ENCODE measurements at regions not wholly inside any gene's neighbourhood (a gene's known extent, or its start where the extent isn't known, plus 50 kb on each side); places are given as distances from the start of the nearest gene placed in this dataset.

DNA sequence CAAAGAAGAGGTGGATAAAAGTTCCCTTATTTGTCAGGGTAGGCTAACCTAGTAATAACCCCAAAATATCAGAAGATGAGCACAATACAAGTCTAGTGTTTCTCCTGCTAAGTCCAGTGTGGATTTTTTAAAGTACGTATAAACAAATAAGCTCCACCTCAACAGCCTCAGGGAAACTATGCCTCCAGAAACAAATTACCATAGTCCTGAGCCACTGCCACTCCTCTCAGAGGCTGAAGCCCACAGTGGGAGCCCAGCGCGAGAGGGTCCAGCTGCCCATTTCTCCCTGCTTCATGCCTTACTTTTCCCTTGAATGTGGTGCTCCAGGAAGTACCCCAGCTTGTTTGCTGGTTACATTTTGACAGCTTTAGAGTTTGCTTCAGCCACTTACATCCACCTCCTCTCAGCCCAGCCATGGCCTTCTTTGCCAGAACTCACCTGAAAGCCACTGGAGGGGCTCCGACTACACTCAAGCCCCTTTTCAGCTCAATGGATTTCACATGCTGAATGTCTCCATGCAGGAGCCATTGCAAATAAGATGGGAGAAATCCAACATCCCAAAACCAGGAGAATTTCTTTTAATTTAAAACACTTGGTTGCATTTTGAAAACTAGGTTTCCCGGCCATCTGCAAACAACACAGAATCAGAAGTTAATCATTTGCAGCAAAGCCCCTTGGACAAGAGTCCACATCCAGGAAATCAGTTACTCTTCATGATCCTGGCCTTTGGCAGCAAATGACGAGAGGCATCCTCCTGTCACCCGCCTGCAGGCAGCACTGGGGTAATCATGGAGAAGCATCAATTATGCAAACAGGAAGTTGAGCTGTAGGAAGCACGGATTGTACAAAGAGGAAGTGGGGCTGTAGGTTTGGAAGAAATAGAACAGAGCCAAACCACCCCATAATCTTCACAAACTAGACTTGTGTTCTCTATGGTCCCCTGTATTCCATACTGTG is 138.1 kb downstream of the HERPUD2 start:
- H3K4me1 ChIP-seq (ENCODE audit: insufficient read depth, insufficient read length) = no peaks in the 10 kb centered on the region
- TF ChIP-seq YY1 (IDR thresholded peaks at IDR 0.05; ENCODE audit: insufficient read depth, insufficient read length) (no peak), SUZ12 (IDR thresholded peaks at IDR 0.05; ENCODE audit: extremely low read depth, insufficient read depth, insufficient read length) (no peak), ZNF274 (IDR thresholded peaks at IDR 0.05; ENCODE audit: low read depth, low read length) (no peak)
- no peak overlapping the region for H3K9ac ChIP-seq (ENCODE audit: insufficient read length, low read depth)
- H3K36me3 ChIP-seq (ENCODE audit: insufficient read depth, insufficient read length, low read length) = no peaks in the 10 kb centered on the region
- DNase-seq (ENCODE audit: low read depth, low spot score) = no peak
- H3K9me3 ChIP-seq (ENCODE audit: insufficient read depth, low read length) = no peaks in the 10 kb centered on the region
- H3K27me3 ChIP-seq (ENCODE audit: insufficient read depth, insufficient read length) = no peaks in the 10 kb centered on the region
- no peak overlapping the region for H3K4me3 ChIP-seq (ENCODE audit: insufficient read length, low read depth)

DNA sequence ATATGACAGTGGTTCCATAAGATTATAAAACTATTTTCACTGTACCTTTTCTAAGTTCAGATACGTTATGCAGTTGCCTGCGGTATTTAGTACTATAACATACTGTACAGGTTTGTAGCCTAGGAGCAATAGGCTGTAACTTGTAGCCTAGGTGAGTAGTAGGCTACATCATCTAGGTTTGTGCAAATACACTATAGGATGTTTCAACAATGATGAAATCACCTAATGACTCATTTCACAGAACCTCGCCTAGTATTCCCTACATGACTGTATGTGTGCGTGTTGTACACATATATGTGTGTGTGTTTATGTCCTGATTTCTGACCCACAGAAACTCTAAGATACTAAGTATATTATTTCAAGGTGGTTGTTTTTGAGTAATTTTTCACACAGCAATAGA is 139.0 kb downstream of the HERPUD2 start:
- DNase-seq (ENCODE audit: low read depth, low spot score) = no peak
- TF ChIP-seq ZNF274 (IDR thresholded peaks at IDR 0.05; ENCODE audit: low read depth, low read length) (no peak), SUZ12 (IDR thresholded peaks at IDR 0.05; ENCODE audit: extremely low read depth, insufficient read depth, insufficient read length) (no peak), YY1 (IDR thresholded peaks at IDR 0.05; ENCODE audit: insufficient read depth, insufficient read length) (no peak)

DNA sequence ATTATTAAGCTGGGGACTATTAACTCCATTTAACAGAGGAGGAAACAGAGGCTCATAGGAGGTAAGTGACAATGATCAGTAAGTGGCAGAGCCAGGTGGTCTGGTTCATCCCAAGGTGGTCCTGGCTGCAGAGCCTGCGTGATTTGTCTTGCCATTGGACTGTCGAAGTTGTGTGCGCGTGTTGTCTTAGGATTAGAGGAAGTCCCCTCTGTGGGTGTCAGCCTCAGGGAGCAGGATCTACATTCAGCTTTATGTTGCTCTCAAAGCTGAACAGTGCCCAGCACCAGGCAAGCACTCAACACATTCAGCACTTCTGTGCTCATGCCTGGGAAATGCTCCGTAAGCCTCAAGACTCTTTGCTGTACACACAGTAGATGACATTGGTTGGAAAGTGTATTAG is 139.5 kb downstream of the HERPUD2 start:
- TF ChIP-seq ZNF274 (IDR thresholded peaks at IDR 0.05; ENCODE audit: low read depth, low read length) (no peak), SUZ12 (IDR thresholded peaks at IDR 0.05; ENCODE audit: extremely low read depth, insufficient read depth, insufficient read length) (no peak), YY1 (IDR thresholded peaks at IDR 0.05; ENCODE audit: insufficient read depth, insufficient read length) (no peak)
- no peak overlapping the region for H3K4me3 ChIP-seq (ENCODE audit: insufficient read length, low read depth)
- no peaks in the 10 kb centered on the region for H3K27me3 ChIP-seq (ENCODE audit: insufficient read depth, insufficient read length)
- no peaks in the 10 kb centered on the region for H3K4me1 ChIP-seq (ENCODE audit: insufficient read depth, insufficient read length)
- DNase-seq (ENCODE audit: low read depth, low spot score) = no peak
- no peak overlapping the region for H3K9ac ChIP-seq (ENCODE audit: insufficient read length, low read depth)
- no peaks in the 10 kb centered on the region for H3K36me3 ChIP-seq (ENCODE audit: insufficient read depth, insufficient read length, low read length)
- no peaks in the 10 kb centered on the region for H3K9me3 ChIP-seq (ENCODE audit: insufficient read depth, low read length)

More for the DNA sequence above, 139.0 kb downstream of the HERPUD2 start:
- no peaks in the 10 kb centered on the region for H3K36me3 ChIP-seq (ENCODE audit: insufficient read depth, insufficient read length, low read length)
- H3K9me3 ChIP-seq (ENCODE audit: insufficient read depth, low read length) = no peaks in the 10 kb centered on the region
- H3K27me3 ChIP-seq (ENCODE audit: insufficient read depth, insufficient read length) = no peaks in the 10 kb centered on the region
- no peak overlapping the region for H3K9ac ChIP-seq (ENCODE audit: insufficient read length, low read depth)
- no peak overlapping the region for H3K4me3 ChIP-seq (ENCODE audit: insufficient read length, low read depth)
- H3K4me1 ChIP-seq (ENCODE audit: insufficient read depth, insufficient read length) = no peaks in the 10 kb centered on the region

DNA sequence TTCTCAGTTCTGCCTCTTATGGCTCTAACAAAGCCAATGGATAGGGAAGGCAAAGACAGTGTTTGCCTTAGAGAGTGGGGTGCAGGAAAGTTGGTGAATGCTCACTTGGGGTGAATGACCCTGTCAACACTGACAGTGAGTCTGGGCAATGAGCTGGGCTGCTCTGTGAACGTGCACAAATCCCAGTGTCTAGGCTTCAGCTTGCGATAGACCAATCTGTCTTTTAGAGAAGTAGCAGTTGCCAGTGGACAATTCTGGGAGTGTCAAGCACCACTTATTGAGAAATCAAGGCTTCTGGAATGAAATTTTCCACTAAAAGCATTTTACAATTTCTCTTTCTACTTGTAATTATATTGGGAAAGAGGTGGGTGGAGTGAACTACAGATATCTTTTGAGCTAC is 141.4 kb downstream of the HERPUD2 start:
- Histone ChIP-seq H3K36me3 (ENCODE audit: insufficient read depth, insufficient read length, low read length) (no peaks in the 10 kb centered on the region), H3K4me1 (ENCODE audit: insufficient read depth, insufficient read length) (no peaks in the 10 kb centered on the region), H3K9me3 (ENCODE audit: insufficient read depth, low read length) (no peaks in the 10 kb centered on the region), H3K9ac (ENCODE audit: insufficient read length, low read depth) (no peak overlapping the region), H3K4me3 (ENCODE audit: insufficient read length, low read depth) (no peak overlapping the region), H3K27me3 (ENCODE audit: insufficient read depth, insufficient read length) (no peaks in the 10 kb centered on the region)
- no peak for TF ChIP-seq ZNF274 (IDR thresholded peaks at IDR 0.05; ENCODE audit: low read depth, low read length)
- DNase-seq (ENCODE audit: low read depth, low spot score) = no peak

DNA sequence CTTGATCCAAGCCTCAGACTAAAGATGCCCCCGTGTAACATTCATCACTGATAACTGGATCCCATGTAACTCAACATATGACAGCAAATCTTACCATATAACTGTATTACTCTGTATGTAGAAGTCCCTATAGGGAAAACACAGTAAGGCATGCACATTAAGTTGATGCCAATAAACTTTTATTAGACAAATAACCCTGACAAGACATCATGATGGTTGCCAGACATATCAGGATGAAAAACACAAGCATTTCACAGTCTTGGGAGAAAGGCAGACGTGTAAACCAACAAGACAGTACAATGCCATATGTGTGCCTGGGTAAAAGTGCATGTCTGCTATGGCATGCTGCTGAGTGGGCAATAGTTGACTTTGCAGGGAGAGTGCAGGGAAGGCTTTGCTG is 142.2 kb downstream of the HERPUD2 start:
- H3K9me3 ChIP-seq (ENCODE audit: insufficient read depth, low read length) = no peaks in the 10 kb centered on the region
- no peak overlapping the region for H3K4me3 ChIP-seq (ENCODE audit: insufficient read length, low read depth)
- no peaks in the 10 kb centered on the region for H3K36me3 ChIP-seq (ENCODE audit: insufficient read depth, insufficient read length, low read length)
- H3K9ac ChIP-seq (ENCODE audit: insufficient read length, low read depth) = no peak overlapping the region
- no peak for TF ChIP-seq SUZ12 (IDR thresholded peaks at IDR 0.05; ENCODE audit: extremely low read depth, insufficient read depth, insufficient read length)
- no peak for TF ChIP-seq ZNF274 (IDR thresholded peaks at IDR 0.05; ENCODE audit: low read depth, low read length)
- TF ChIP-seq YY1 (IDR thresholded peaks at IDR 0.05; ENCODE audit: insufficient read depth, insufficient read length) = no peak
- no peak for DNase-seq (ENCODE audit: low read depth, low spot score)
- H3K27me3 ChIP-seq (ENCODE audit: insufficient read depth, insufficient read length) = no peaks in the 10 kb centered on the region
- no peaks in the 10 kb centered on the region for H3K4me1 ChIP-seq (ENCODE audit: insufficient read depth, insufficient read length)

DNA sequence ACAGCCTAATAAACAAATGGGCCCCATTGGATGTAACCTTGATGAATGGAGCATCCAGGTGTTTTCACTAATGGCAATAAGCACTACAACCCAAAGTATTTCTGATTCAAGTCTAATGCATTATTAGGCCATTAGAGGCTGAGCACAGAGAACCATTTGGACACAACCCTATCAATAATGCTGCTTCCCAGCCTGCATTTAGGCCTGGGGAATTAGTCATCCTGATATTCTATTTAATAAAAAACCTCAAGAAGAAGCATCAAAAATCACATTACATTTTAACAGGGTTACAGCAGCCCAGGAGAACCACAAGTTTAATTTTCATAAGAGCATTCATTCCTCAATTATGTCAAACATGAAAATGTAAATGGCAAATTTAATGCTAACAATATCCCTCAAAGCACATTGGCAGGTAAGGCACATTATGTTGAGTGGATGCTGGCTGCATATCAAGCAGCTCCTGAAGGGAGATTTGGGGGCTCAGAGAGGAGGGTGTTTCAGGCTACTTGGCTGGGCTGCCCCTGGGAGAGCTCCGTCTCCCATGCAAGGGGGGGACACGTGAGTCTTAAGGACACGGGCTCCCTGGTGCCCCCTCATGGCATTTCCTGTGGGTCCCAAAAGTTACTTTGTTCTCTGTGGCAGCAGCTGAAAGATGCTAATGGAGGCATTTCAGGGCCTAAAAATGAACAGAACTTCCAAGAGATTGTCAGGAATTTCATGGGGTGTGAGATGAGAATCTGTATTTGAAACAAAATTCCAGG is 143.4 kb downstream of the HERPUD2 start:
- no peak for DNase-seq (ENCODE audit: low read depth, low spot score)
- H3K9me3 ChIP-seq (ENCODE audit: insufficient read depth, low read length) = no peaks in the 10 kb centered on the region

DNA sequence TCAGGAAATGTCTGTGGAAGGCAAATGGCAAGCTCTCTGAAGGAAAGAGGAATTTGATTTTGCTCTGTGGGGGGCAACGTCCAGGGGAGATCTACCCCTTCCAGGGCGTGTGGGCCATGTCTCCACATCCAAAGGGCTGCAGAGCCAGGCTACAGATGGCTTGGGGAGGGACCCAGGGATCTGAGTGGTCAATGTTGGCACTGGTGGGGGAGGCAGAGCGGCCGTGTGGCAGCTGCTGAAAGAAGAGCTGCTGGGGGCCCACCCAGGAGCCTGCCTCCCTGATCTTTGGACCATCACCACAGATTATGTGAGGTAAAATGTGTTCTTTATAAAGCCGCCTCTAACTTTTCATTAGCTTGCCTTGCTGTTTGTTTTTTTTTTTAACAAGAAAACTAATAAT is 144.1 kb downstream of the HERPUD2 start:
- H3K27me3 ChIP-seq (ENCODE audit: insufficient read depth, insufficient read length) = no peaks in the 10 kb centered on the region
- H3K9me3 ChIP-seq (ENCODE audit: insufficient read depth, low read length) = no peaks in the 10 kb centered on the region
- no peak for TF ChIP-seq YY1 (IDR thresholded peaks at IDR 0.05; ENCODE audit: insufficient read depth, insufficient read length)
- TF ChIP-seq SUZ12 (IDR thresholded peaks at IDR 0.05; ENCODE audit: extremely low read depth, insufficient read depth, insufficient read length) = no peak
- no peak for TF ChIP-seq ZNF274 (IDR thresholded peaks at IDR 0.05; ENCODE audit: low read depth, low read length)
- no peak overlapping the region for H3K4me3 ChIP-seq (ENCODE audit: insufficient read length, low read depth)
- H3K36me3 ChIP-seq (ENCODE audit: insufficient read depth, insufficient read length, low read length) = no peaks in the 10 kb centered on the region
- no peak for DNase-seq (ENCODE audit: low read depth, low spot score)
- H3K4me1 ChIP-seq (ENCODE audit: insufficient read depth, insufficient read length) = no peaks in the 10 kb centered on the region
- no peak overlapping the region for H3K9ac ChIP-seq (ENCODE audit: insufficient read length, low read depth)

More for the DNA sequence above, 143.4 kb downstream of the HERPUD2 start:
- Histone ChIP-seq H3K27me3 (ENCODE audit: insufficient read depth, insufficient read length) (no peaks in the 10 kb centered on the region), H3K4me1 (ENCODE audit: insufficient read depth, insufficient read length) (no peaks in the 10 kb centered on the region), H3K36me3 (ENCODE audit: insufficient read depth, insufficient read length, low read length) (no peaks in the 10 kb centered on the region), H3K4me3 (ENCODE audit: insufficient read length, low read depth) (no peak overlapping the region), H3K9ac (ENCODE audit: insufficient read length, low read depth) (no peak overlapping the region)
- TF ChIP-seq ZNF274 (IDR thresholded peaks at IDR 0.05; ENCODE audit: low read depth, low read length) = no peak
- TF ChIP-seq YY1 (IDR thresholded peaks at IDR 0.05; ENCODE audit: insufficient read depth, insufficient read length) = no peak
- no peak for TF ChIP-seq SUZ12 (IDR thresholded peaks at IDR 0.05; ENCODE audit: extremely low read depth, insufficient read depth, insufficient read length)

All from NT2/D1 (cell line).